GM19397 (cell line): ENCODE measurements at regions not wholly inside any gene's neighbourhood (a gene's known extent, or its start where the extent isn't known, plus 50 kb on each side); places are given as distances from the start of the nearest gene placed in this dataset.

ENCODE experiments used
- ATAC-seq: cut with Tn5 transposase; IDR thresholded peaks from one replicate; pipeline ENCODE4 v1.9.1; 2021; ENCODE audit warnings: mild to moderate bottlenecking, moderate library complexity; ENCODE audit not compliant: unreplicated experiment

- no peak for ATAC-seq
Observed at GRCh38 chr20:24790746-24791283, 158.3 kb upstream of the CST7 start.

DNA sequence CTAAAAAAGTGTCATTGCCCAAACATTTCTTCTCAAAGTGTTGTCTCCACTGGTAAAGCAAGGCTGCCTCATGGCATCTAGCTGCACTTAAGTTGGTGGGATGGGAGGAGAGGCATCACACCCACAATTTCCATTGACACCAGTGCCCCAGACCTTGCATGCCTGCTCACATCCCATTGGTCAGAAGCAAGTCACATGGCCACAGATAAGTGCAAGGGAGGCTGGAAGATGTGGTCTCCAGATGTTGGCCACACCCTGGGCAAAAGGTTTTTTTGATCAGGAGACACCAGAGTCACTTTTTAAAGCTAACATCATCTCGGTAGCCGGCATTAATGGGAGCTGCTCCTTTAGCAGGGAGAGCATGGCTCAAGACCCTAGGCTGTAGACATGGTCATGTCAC, 157.1 kb upstream of the CST7 start:
- no peak for ATAC-seq

- no peak for ATAC-seq
Observed at GRCh38 chr20:24792641-24793495, 156.2 kb upstream of the CST7 start.

- no peak for ATAC-seq
Observed at GRCh38 chr20:24795436-24795835, 153.6 kb upstream of the CST7 start.

- no peak for ATAC-seq
Observed at GRCh38 chr20:24796236-24796635, 152.8 kb upstream of the CST7 start.

- ATAC-seq = no peak
Observed at GRCh38 chr20:24797113-24797512, 152.0 kb upstream of the CST7 start.

GRCh38 chr20:24797745-24798655, 151.1 kb upstream of the CST7 start:
- no peak for ATAC-seq

- no peak for ATAC-seq
Observed at GRCh38 chr20:24798930-24799705, 150.0 kb upstream of the CST7 start.

GRCh38 chr20:24799971-24800580, 149.0 kb upstream of the CST7 start:
- no peak for ATAC-seq

- ATAC-seq = no peak
Observed at GRCh38 chr20:24802286-24802820, 146.7 kb upstream of the CST7 start.

GRCh38 chr20:24804481-24805206, 144.4 kb upstream of the CST7 start:
- ATAC-seq = no peak

DNA sequence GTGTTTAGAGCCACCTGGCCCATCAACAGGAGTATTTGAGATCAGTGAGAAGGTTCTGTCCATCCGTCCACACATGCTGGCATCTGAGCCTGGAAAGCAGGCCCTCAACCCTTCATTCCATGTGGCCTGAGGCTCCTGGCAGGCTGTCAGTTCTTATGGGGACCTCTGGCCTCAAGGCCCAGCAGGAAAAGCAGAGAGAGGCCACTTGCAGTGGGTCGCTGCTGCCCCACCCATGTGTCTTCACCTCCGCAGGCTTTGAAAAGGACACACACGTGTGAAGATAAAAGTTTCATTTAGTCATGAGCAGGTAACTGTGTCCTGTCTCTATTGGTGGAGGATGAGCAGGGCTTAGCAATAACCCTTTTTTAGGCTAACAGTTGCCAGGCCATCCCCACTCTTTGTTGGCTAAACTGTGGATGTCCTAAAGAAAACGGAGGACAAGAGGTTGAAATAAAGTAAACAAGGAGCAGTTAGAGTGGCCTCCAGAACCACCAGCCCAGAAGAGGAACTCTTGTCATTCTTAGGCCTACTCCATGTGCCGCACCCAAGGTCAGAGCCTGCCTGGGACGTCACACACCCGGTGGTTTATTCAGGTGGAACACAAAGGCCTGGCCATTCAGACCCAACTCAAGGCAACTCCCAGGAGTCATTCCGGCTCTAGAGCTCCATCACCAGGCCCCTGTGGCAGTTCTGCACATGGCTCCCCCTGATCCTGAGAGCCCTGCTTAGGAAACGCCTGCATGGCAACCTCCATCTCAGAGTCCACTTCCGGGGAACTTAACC, 143.4 kb upstream of the CST7 start:
- no peak for ATAC-seq

GRCh38 chr20:24806705-24807676, 142.1 kb upstream of the CST7 start:
- no peak for ATAC-seq

DNA sequence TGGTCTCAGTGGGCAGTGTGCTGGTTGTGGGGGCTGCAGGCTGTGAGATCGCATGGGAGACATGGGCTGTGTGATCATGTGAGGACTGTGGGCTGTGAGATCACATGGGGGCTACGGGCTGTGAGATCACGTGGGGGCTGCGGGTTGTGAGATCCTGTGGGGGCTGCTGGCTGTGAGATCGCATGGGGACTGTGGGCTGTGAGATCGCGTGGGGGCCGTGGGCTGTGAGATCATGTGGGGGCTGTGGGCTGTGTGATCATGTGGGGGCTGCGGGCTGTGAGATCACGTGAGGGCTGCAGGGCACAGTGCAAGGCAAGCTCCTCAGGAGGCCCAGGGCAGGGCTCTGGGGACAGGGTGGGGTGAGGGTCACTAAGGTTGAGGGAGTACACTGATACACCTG, 140.5 kb upstream of the CST7 start:
- no peak for ATAC-seq

GRCh38 chr20:24809606-24810005, 139.5 kb upstream of the CST7 start:
- no peak for ATAC-seq

GRCh38 chr20:24810676-24811407, 138.2 kb upstream of the CST7 start:
- ATAC-seq = no peak

DNA sequence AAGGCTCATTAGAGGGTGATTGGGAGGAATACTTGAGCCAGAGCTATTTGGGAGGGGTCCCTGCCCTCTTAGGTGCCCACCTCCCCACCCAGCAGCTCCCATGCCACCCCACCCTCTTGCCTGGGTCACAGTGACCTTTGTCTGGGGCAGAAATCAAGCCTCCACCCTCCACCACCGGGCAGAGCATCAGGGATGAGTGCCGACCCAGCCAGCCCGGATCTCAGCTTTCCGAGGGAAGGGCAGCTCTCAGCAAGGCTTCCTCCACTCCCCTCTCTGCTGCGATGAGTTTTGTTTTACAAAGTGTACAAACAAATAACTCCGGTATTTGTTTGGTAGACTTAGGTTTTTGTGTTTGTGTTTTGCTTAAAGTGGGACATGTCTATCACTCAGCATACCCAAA, 136.7 kb upstream of the CST7 start:
- no peak for ATAC-seq
